MM.1S (cell line): ENCODE measurements at regions not wholly inside any gene's neighbourhood (a gene's known extent, or its start where the extent isn't known, plus 50 kb on each side); places are given as distances from the start of the nearest gene placed in this dataset.

Experiments used
- DNase-seq: peaks from one replicate; pipeline ENCODE4 v3.0.0-alpha.2; 2015
- H2AFZ ChIP-seq: fragments of 300-600 bp; sonication (generic); 2 replicates; pipeline ENCODE4 v1.6.0; 2016; ENCODE audit warnings: antibody characterized with exemption, low read length
- H3F3A ChIP-seq: fragments of 300-600 bp; sonication (generic); 2 replicates; pipeline ENCODE4 v1.6.1; 2016; ENCODE audit warnings: mild to moderate bottlenecking, antibody characterized with exemption, low read length, moderate library complexity, mixed read lengths; ENCODE audit not compliant: insufficient read depth
- H3K27ac ChIP-seq: fragments of 300-600 bp; sonication (generic); 2 replicates; pipeline ENCODE4 v1.5.1; 2016; ENCODE audit warnings: mild to moderate bottlenecking, low read length
- H3K27me3 ChIP-seq: fragments of 300-600 bp; sonication (generic); replicated peaks from 2 replicates; pipeline ENCODE4 v1.6.0; 2016; ENCODE audit warnings: low read length; ENCODE audit not compliant: insufficient read depth
- H3K36me3 ChIP-seq: fragments of 300-600 bp; sonication (generic); replicated peaks from 2 replicates; pipeline ENCODE4 v1.6.1; 2016; ENCODE audit warnings: mild to moderate bottlenecking, low read length, mixed read lengths; ENCODE audit not compliant: insufficient read depth
- H3K4me1 ChIP-seq: fragments of 300-600 bp; sonication (generic); 2 replicates; pipeline ENCODE4 v1.6.1; 2016; ENCODE audit warnings: low read length, mixed read lengths
- H3K4me2 ChIP-seq: fragments of 300-600 bp; sonication (generic); 2 replicates; pipeline ENCODE4 v1.6.0; 2016; ENCODE audit warnings: low read depth, low read length
- H3K4me3 ChIP-seq: fragments of 300-600 bp; sonication (generic); 2 replicates; pipeline ENCODE4 v1.5.1; 2016; ENCODE audit warnings: low read length, mixed read lengths
- H3K79me2 ChIP-seq: fragments of 300-600 bp; sonication (generic); 2 replicates; pipeline ENCODE4 v1.6.1; 2016; ENCODE audit warnings: mixed run types, low read length, mixed read lengths
- H3K9ac ChIP-seq: fragments of 300-600 bp; sonication (generic); 2 replicates; pipeline ENCODE4 v1.6.1; 2016; ENCODE audit warnings: low read length, mixed read lengths
- H3K9me2 ChIP-seq: fragments of 300-600 bp; sonication (generic); replicated peaks from 2 replicates; pipeline ENCODE4 v1.6.1; 2016; ENCODE audit warnings: mild to moderate bottlenecking, low read length, mixed read lengths; ENCODE audit not compliant: insufficient read depth
- H3K9me3 ChIP-seq: fragments of 300-600 bp; sonication (generic); replicated peaks from 2 replicates; pipeline ENCODE4 v1.6.1; 2016; ENCODE audit warnings: mild to moderate bottlenecking, low read length, mixed read lengths; ENCODE audit not compliant: insufficient read depth
- H4K20me1 ChIP-seq: fragments of 300-600 bp; sonication (generic); 2 replicates; pipeline ENCODE4 v1.6.1; 2016; ENCODE audit warnings: mild to moderate bottlenecking, low read length, moderate library complexity, mixed read lengths; ENCODE audit not compliant: insufficient read depth
- CTCF ChIP-seq: fragments of 300-600 bp; sonication (generic); IDR thresholded peaks from 2 replicates; pipeline ENCODE4 v1.5.1; 2016; ENCODE audit warnings: antibody characterized with exemption, low read length, mixed read lengths
- EZH2 ChIP-seq: fragments of 300-600 bp; sonication (generic); optimal IDR thresholded peaks from 2 replicates; pipeline ENCODE3; 2017; ENCODE audit warnings: low read depth, mild to moderate bottlenecking, antibody characterized with exemption, low read length, mixed read lengths
- EZH2phosphoT487 ChIP-seq: fragments of 300-600 bp; sonication (generic); IDR thresholded peaks from 2 replicates; pipeline ENCODE4 v1.6.1; 2018; ENCODE audit warnings: antibody characterized with exemption, low read length

DNA sequence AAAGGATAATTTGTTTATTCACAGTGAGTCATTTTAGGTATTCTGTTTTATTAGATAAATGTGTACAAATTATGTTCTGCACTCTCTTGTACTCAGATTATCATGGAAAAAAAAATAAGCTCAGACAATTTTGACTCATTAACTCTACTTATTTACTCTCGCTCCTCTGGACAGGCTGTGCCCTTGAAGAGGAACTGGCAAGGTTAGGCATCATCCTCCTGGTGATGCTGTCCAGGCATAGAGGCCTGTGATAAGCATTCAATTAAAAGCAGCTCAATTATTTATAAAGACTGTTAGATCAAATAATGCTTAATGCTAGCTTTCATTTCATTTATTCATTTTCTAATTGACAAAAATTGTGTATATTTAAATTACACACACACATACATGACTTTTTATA, 518.5 kb downstream of the TENT5A start:
- H4K20me1 ChIP-seq: no peaks in the 10 kb centered on the region
- H3F3A ChIP-seq: no peaks in the 10 kb centered on the region
- no peaks in the 10 kb centered on the region for H3K9me3 ChIP-seq
- H3K4me1 ChIP-seq: no peaks in the 10 kb centered on the region
- H3K4me3 ChIP-seq: no peak overlapping the region
- no peak overlapping the region for H3K27ac ChIP-seq
- no peaks in the 10 kb centered on the region for H3K79me2 ChIP-seq
- H3K9ac ChIP-seq: no peak overlapping the region
- no peaks in the 10 kb centered on the region for H3K36me3 ChIP-seq
- TF ChIP-seq CTCF (no peak), EZH2 (no peak), EZH2phosphoT487 (no peak)
- no peak for DNase-seq
- H3K4me2 ChIP-seq: no peak overlapping the region
- no peaks in the 10 kb centered on the region for H3K27me3 ChIP-seq
- no peaks in the 10 kb centered on the region for H3K9me2 ChIP-seq
- H2AFZ ChIP-seq: no peak overlapping the region

GRCh38 chr6:81228912-81229555, 523.4 kb downstream of the TENT5A start:
- DNase-seq: no peak
- H3K4me3 ChIP-seq: no peak overlapping the region
- no peaks in the 10 kb centered on the region for H3K4me1 ChIP-seq
- H4K20me1 ChIP-seq: no peaks in the 10 kb centered on the region
- no peak overlapping the region for H3K27ac ChIP-seq
- H3K4me2 ChIP-seq: no peak overlapping the region
- H3K79me2 ChIP-seq: no peaks in the 10 kb centered on the region
- H2AFZ ChIP-seq: no peak overlapping the region
- no peaks in the 10 kb centered on the region for H3K27me3 ChIP-seq
- no peaks in the 10 kb centered on the region for H3K9me2 ChIP-seq
- no peak for TF ChIP-seq EZH2phosphoT487
- TF ChIP-seq EZH2: no peak
- no peak for TF ChIP-seq CTCF
- H3F3A ChIP-seq: no peaks in the 10 kb centered on the region
- no peak overlapping the region for H3K9ac ChIP-seq
- no peaks in the 10 kb centered on the region for H3K9me3 ChIP-seq
- H3K36me3 ChIP-seq: no peaks in the 10 kb centered on the region

DNA sequence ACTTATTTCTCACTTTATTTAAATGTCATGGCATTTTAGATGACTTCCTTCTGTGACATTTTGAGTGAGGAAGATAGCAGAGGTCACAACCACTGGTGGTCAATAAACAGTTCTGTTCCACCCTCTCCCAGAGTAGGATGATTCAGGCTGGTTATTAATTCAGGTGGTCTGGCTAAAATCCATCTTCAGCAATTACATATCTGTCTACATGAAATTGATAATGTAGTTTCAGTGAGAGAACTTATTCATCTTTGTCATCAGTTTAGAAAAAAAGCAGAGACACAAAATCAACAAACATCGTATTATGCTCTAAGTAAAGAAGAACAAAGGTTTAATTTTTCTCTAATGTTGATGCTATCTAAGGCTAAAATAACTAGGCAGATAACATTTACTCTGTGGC, 525.5 kb downstream of the TENT5A start:
- Histone ChIP-seq H3F3A (no peaks in the 10 kb centered on the region), H3K4me2 (no peak overlapping the region), H3K4me3 (no peak overlapping the region), H3K79me2 (no peaks in the 10 kb centered on the region), H4K20me1 (no peaks in the 10 kb centered on the region), H3K27me3 (no peaks in the 10 kb centered on the region), H3K36me3 (no peaks in the 10 kb centered on the region), H3K9ac (no peak overlapping the region), H3K4me1 (no peaks in the 10 kb centered on the region), H3K9me3 (no peaks in the 10 kb centered on the region), H3K9me2 (no peaks in the 10 kb centered on the region), H3K27ac (no peak overlapping the region), H2AFZ (no peak overlapping the region)
- DNase-seq: no peak
- TF ChIP-seq EZH2 (no peak), CTCF (no peak), EZH2phosphoT487 (no peak)
